Stimulated activated CD8-positive, alpha-beta memory T cell treated with anti-CD3 and anti-CD28 coated beads, Interleukin-4, amount 100 ng/mL, for 1 hour (primary cell): ENCODE measurements at regions not wholly inside any gene's neighbourhood (a gene's known extent, or its start where the extent isn't known, plus 50 kb on each side); places are given as distances from the start of the nearest gene placed in this dataset.
"Not testable (repeated sequence)": the region's sequence is repeated elsewhere in the genome, so short reads cannot be mapped to it uniquely, and the experiment has no call there.

Source experiments
- DNase-seq, 2 donors: peaks; one replicate each; pipeline ENCODE4 v3.0.0-alpha.2; 2020; ENCODE audit warnings: low read depth in 2 of 2, low spot score in 1 of 2

GRCh38 chr7:149606826-149607225 lies 109.2 kb upstream of the ZNF746 start:
- DNase-seq = no peak

- no peak for DNase-seq
Measured at GRCh38 chr7:149605696-149606095, 108.1 kb upstream of the ZNF746 start.

GRCh38 chr7:149604521-149604920 lies 106.9 kb upstream of the ZNF746 start:
- DNase-seq = no peak

GRCh38 chr7:149600669-149601330 lies 103.2 kb upstream of the ZNF746 start:
- not testable (repeated sequence) for DNase-seq

GRCh38 chr7:149599636-149600206 lies 102.1 kb upstream of the ZNF746 start:
- no peak for DNase-seq

- DNase-seq = no peak
Measured at GRCh38 chr7:149598721-149599308, 101.2 kb upstream of the ZNF746 start.

GRCh38 chr7:149597789-149598188 lies 100.2 kb upstream of the ZNF746 start:
- DNase-seq = not testable (repeated sequence)

GRCh38 chr7:149595541-149595940 lies 97.9 kb upstream of the ZNF746 start:
- no peak for DNase-seq

GRCh38 chr7:149595078-149595477 lies 97.5 kb upstream of the ZNF746 start:
- DNase-seq = no peak

GRCh38 chr7:149588930-149589329 lies 91.3 kb upstream of the ZNF746 start:
- DNase-seq = no peak

GRCh38 chr7:149586646-149587645 lies 89.3 kb upstream of the ZNF746 start:
- DNase-seq = no peak

- DNase-seq = no peak
Measured at GRCh38 chr7:149584530-149584929, 86.9 kb upstream of the ZNF746 start.

- no peak for DNase-seq
Measured at GRCh38 chr7:149584009-149584408, 86.4 kb upstream of the ZNF746 start.

- DNase-seq = no peak
Measured at GRCh38 chr7:149580328-149580727, 82.7 kb upstream of the ZNF746 start.

- DNase-seq = not testable (repeated sequence)
Measured at GRCh38 chr7:149579365-149579764, 81.8 kb upstream of the ZNF746 start.

- DNase-seq = not testable (repeated sequence)
Measured at GRCh38 chr7:149574428-149574827, 76.8 kb upstream of the ZNF746 start.

GRCh38 chr7:149573519-149573918 lies 75.9 kb upstream of the ZNF746 start:
- no peak for DNase-seq

- not testable (repeated sequence) for DNase-seq
Measured at GRCh38 chr7:149572920-149573319, 75.3 kb upstream of the ZNF746 start.

- no peak for DNase-seq
Measured at GRCh38 chr7:149570784-149571183, 73.2 kb upstream of the ZNF746 start.

- DNase-seq = no peak
Measured at GRCh38 chr7:149569726-149570422, 72.3 kb upstream of the ZNF746 start.
